WTC11 (cell line): ENCODE measurements at regions not wholly inside any gene's neighbourhood (a gene's known extent, or its start where the extent isn't known, plus 50 kb on each side); places are given as distances from the start of the nearest gene placed in this dataset.

Experiments
- ATAC-seq: fragments of 200-7000 bp; cut with Tn5 transposase; 2 replicates; pipeline ENCODE4 v1.10.0; 2021; ENCODE audit warnings: mild to moderate bottlenecking, moderate library complexity
- CTCF ChIA-PET: fragments of 300-600 bp; sonication (Branson Sonifier 250); formaldehyde crosslinking; loops from one replicate; lab custom pipeline; 2021; ENCODE audit warnings: antibody characterized with exemption; lab: Charles Lee
- POLR2A ChIA-PET: fragments of 350-600 bp; sonication (Branson Sonifier 250); formaldehyde crosslinking; loops from one replicate; lab custom pipeline; 2021; ENCODE audit warnings: antibody characterized with exemption; lab: Charles Lee
- DNase-seq: peaks from one replicate; pipeline ENCODE4 v3.0.0; 2021; ENCODE audit warnings: low spot score
- H3K27ac Mint-ChIP-seq: 2 replicates; pipeline ENCODE4 v1.8.0; 2021; ENCODE audit warnings: mixed read lengths
- H3K27me3 Mint-ChIP-seq: 2 replicates; pipeline ENCODE4 v1.8.0; 2021; ENCODE audit warnings: low read depth, mild to moderate bottlenecking, moderate library complexity, mixed read lengths
- H3K36me3 Mint-ChIP-seq: 2 replicates; pipeline ENCODE4 v1.8.0; 2021; ENCODE audit warnings: mixed read lengths
- H3K4me1 Mint-ChIP-seq: 2 replicates; pipeline ENCODE4 v1.8.0; 2022; ENCODE audit warnings: mixed read lengths
- H3K4me3 Mint-ChIP-seq: 2 replicates; pipeline ENCODE4 v1.8.0; 2021; ENCODE audit warnings: mild to moderate bottlenecking, moderate library complexity, mixed read lengths
- H3K9me3 Mint-ChIP-seq: 2 replicates; pipeline ENCODE4 v1.8.0; 2021; ENCODE audit warnings: mixed read lengths
- CTCF ChIP-seq: fragments of 200-600 bp; IDR thresholded peaks from 2 replicates; pipeline ENCODE4 v1.8.0; 2022; ENCODE audit warnings: antibody characterized with exemption
- ERG ChIP-seq: fragments of 250-450 bp; sonication (Bioruptor Pico); IDR thresholded peaks from 2 replicates; pipeline ENCODE4 v1.8.0; 2021; ENCODE audit warnings: mild to moderate bottlenecking
- FOXP1 ChIP-seq: sonication (generic); formaldehyde crosslinking; IDR thresholded peaks from 2 replicates; pipeline ENCODE4 v1.8.0; 2022; ENCODE audit warnings: missing genetic modification reagents, mild to moderate bottlenecking, moderate library complexity, borderline replicate concordance
- GTF2I ChIP-seq: fragments of 250-450 bp; sonication (Bioruptor Pico); conservative IDR thresholded peaks from 2 replicates; pipeline ENCODE4 v1.4.0; 2021; ENCODE audit warnings: mild to moderate bottlenecking
- IRF2 ChIP-seq: sonication (generic); formaldehyde crosslinking; IDR thresholded peaks from 2 replicates; pipeline ENCODE4 v1.8.0; 2022; ENCODE audit warnings: low read depth, missing genetic modification reagents, borderline replicate concordance
- KAT7 ChIP-seq: sonication (generic); formaldehyde crosslinking; IDR thresholded peaks from 2 replicates; pipeline ENCODE4 v1.8.1; 2023; ENCODE audit warnings: missing genetic modification reagents, mild to moderate bottlenecking, borderline replicate concordance
- MAX ChIP-seq: sonication (generic); formaldehyde crosslinking; IDR thresholded peaks from 2 replicates; pipeline ENCODE4 v1.8.0; 2022; ENCODE audit warnings: mild to moderate bottlenecking, missing genetic modification reagents
- MYBL2 ChIP-seq: sonication (generic); formaldehyde crosslinking; IDR thresholded peaks from 2 replicates; pipeline ENCODE4 v1.8.1; 2023; ENCODE audit warnings: mild to moderate bottlenecking, moderate library complexity, missing genetic modification reagents
- NFYB ChIP-seq: sonication (generic); formaldehyde crosslinking; conservative IDR thresholded peaks from 2 replicates; pipeline ENCODE4 v1.8.0; 2022; ENCODE audit warnings: low read depth, missing genetic modification reagents
- RORB ChIP-seq: fragments of 250-450 bp; sonication (Bioruptor Pico); IDR thresholded peaks from 2 replicates; pipeline ENCODE4 v1.9.0; 2021; ENCODE audit warnings: mild to moderate bottlenecking
- SOX15 ChIP-seq: fragments of 250-450 bp; sonication (Bioruptor Pico); IDR thresholded peaks from 2 replicates; pipeline ENCODE4 v1.9.0; 2021; ENCODE audit warnings: mild to moderate bottlenecking
- STAT6 ChIP-seq: sonication (generic); formaldehyde crosslinking; conservative IDR thresholded peaks from 2 replicates; pipeline ENCODE4 v1.8.1; 2023; ENCODE audit warnings: mild to moderate bottlenecking, low read depth, missing genetic modification reagents, moderate library complexity
- ZNF281 ChIP-seq: sonication (generic); formaldehyde crosslinking; IDR thresholded peaks from 2 replicates; pipeline ENCODE4 v1.8.0; 2023; ENCODE audit warnings: mild to moderate bottlenecking, missing genetic modification reagents
- ZNF512 ChIP-seq: sonication (generic); formaldehyde crosslinking; IDR thresholded peaks from 2 replicates; pipeline ENCODE4 v1.8.1; 2022; ENCODE audit warnings: missing genetic modification reagents, borderline replicate concordance

- TF ChIP-seq ZNF512 (CRISPR knock-in tag) (no peak), MAX (CRISPR knock-in tag) (no peak), ZNF281 (no peak)
Observed at GRCh38 chr4:186924723-186925122, 201.1 kb upstream of the FAT1 start (continued).

GRCh38 chr4:186927624-186928023 lies 204.0 kb upstream of the FAT1 start:
- no peaks in the 10 kb centered on the region for H3K27me3 Mint-ChIP-seq
- TF ChIP-seq RORB = no peak
- TF ChIP-seq MYBL2 (CRISPR knock-in tag) = no peak
- no peak for TF ChIP-seq STAT6 (CRISPR knock-in tag)
- no peak for TF ChIP-seq CTCF
- TF ChIP-seq MAX (CRISPR knock-in tag) = no peak
- no peak for TF ChIP-seq SOX15 (CRISPR knock-in tag)
- TF ChIP-seq NFYB = no peak
- no peak for TF ChIP-seq FOXP1
- no peak for TF ChIP-seq KAT7 (CRISPR knock-in tag)
- TF ChIP-seq IRF2 (CRISPR knock-in tag) = no peak
- TF ChIP-seq GTF2I = no peak
- TF ChIP-seq ERG (CRISPR knock-in tag) = no peak
- H3K36me3 Mint-ChIP-seq = peaks cover 5% of the 10 kb centered on the region
- H3K9me3 Mint-ChIP-seq = peaks cover 7% of the 10 kb centered on the region
- ChIA-PET CTCF (no interaction called here), POLR2A (no interaction called here)
- ATAC-seq (peak; percentile 77), DNase-seq (no peak)
- no peak overlapping the region for H3K27ac Mint-ChIP-seq
- no peaks in the 10 kb centered on the region for H3K4me1 Mint-ChIP-seq
- no peak overlapping the region for H3K4me3 Mint-ChIP-seq
